ENCODE measurements at regions not wholly inside any gene's neighbourhood (a gene's known extent, or its start where the extent isn't known, plus 50 kb on each side); places are given as distances from the start of the nearest gene placed in this dataset.
"Not testable (repeated sequence)": the region's sequence is repeated elsewhere in the genome, so short reads cannot be mapped to it uniquely, and the experiment has no call there.

GRCh38 chr4:49513546-49514115 lies 527.6 kb downstream of the CWH43 start:
- TF ChIP-seq CTCF (conservative IDR thresholded peaks at IDR 0.05); EZH2 (IDR thresholded peaks at IDR 0.05; ENCODE audit: low read depth): not testable (repeated sequence)

Measured in PC-9 (cell line).